ENCODE measurements at regions not wholly inside any gene's neighbourhood (a gene's known extent, or its start where the extent isn't known, plus 50 kb on each side); places are given as distances from the start of the nearest gene placed in this dataset.

DNA sequence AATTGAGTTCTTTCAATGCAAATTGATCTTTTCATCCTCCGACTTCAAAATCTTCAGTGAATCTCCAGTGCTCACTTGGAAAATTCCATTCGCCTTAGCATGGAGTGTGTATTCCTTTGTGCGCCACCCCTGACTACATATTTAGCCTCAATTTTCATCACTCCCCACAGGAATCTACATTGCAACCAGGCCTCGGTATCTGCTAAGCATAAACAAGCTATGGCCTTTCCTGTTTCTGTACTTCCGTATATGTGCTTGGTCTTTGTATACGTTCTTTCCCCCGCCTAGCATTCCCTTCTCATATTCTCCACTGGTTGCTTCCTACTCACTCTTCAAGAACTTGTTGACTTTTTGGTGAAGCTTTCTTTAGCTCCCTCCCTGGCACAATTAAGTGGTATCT, 470.8 kb downstream of the LMO4 start:
- TF ChIP-seq, protein P1, sequence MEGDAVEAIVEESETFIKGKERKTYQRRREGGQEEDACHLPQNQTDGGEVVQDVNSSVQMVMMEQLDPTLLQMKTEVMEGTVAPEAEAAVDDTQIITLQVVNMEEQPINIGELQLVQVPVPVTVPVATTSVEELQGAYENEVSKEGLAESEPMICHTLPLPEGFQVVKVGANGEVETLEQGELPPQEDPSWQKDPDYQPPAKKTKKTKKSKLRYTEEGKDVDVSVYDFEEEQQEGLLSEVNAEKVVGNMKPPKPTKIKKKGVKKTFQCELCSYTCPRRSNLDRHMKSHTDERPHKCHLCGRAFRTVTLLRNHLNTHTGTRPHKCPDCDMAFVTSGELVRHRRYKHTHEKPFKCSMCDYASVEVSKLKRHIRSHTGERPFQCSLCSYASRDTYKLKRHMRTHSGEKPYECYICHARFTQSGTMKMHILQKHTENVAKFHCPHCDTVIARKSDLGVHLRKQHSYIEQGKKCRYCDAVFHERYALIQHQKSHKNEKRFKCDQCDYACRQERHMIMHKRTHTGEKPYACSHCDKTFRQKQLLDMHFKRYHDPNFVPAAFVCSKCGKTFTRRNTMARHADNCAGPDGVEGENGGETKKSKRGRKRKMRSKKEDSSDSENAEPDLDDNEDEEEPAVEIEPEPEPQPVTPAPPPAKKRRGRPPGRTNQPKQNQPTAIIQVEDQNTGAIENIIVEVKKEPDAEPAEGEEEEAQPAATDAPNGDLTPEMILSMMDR (IDR thresholded peaks at IDR 0.05; ENCODE audit: low read length): no peak
- TF ChIP-seq EZH2phosphoT487 (IDR thresholded peaks at IDR 0.05; ENCODE audit: low read length): no peak
